ENCODE measurements at regions not wholly inside any gene's neighbourhood (a gene's known extent, or its start where the extent isn't known, plus 50 kb on each side); places are given as distances from the start of the nearest gene placed in this dataset.

DNA sequence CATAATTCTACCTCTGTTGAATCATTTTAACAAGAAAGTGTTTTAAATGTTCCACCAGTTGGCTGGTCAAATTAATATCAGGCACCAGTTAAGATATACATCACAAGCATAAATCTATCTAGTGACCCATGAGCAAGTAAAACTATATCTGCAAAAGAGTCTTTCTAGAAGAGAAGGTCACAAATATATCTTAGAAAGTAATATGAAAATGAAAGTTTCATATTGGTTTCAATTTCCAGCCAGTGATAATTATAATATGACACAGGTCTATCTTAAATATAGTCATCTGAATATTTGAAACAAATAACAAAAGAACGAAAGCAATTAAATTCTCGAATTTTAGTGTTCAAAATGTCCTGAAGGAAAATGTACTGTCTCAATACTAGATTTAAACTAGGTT, 282.5 kb upstream of the KYNU start:
- H3K4me3 ChIP-seq (ENCODE audit: low read depth in 2 of 2, low read length in 2 of 2) = no peak overlapping the region
- no peaks in the 10 kb centered on the region for H3K36me3 ChIP-seq (ENCODE audit: control insufficient read depth, insufficient read depth, low read length)
- BruUV-seq (replicated peaks) = no TSS peak
- ChIA-PET POLR2A (no interaction called here), CTCF (no interaction called here)
- in situ Hi-C loops (cut with HindIII; ENCODE audit: low pct_unique_long_range_greater_than_20kb, low sequenced_read_pairs) (no loop called here), intact Hi-C loops (cut with micrococcal nuclease; ENCODE audit: unreplicated experiment) (loop anchor here (10.0 kb wide), 1 partner anchor 430 kb away; no protein-coding TSS in a partner anchor)
- H3K9me3 ChIP-seq (ENCODE audit: control insufficient read depth, insufficient read depth, low read depth, low read length) = no peaks in the 10 kb centered on the region
- H3K27me3 ChIP-seq (ENCODE audit: control insufficient read depth, insufficient read depth, low read length) = no peaks in the 10 kb centered on the region
- no peak overlapping the region for H3K27ac ChIP-seq (ENCODE audit: low read length)
- H3K4me1 ChIP-seq (ENCODE audit: control insufficient read depth, insufficient read depth, low read length) = no peaks in the 10 kb centered on the region
- ATAC-seq (no peak), DNase-seq (ENCODE audit: low read depth, low spot score) (no peak)
- no peak for TF ChIP-seq SIN3A (IDR thresholded peaks at IDR 0.05; ENCODE audit: borderline replicate concordance, insufficient read depth, low read depth, low read length)
- TF ChIP-seq TCF7L2 (IDR thresholded peaks at IDR 0.05; ENCODE audit: low read depth, low read length) = no peak
- no peak for TF ChIP-seq CTCF (IDR thresholded peaks at IDR 0.05)
- TF ChIP-seq POLR2AphosphoS5 (IDR thresholded peaks at IDR 0.05; ENCODE audit: low read depth, low read length) = no peak

DNA sequence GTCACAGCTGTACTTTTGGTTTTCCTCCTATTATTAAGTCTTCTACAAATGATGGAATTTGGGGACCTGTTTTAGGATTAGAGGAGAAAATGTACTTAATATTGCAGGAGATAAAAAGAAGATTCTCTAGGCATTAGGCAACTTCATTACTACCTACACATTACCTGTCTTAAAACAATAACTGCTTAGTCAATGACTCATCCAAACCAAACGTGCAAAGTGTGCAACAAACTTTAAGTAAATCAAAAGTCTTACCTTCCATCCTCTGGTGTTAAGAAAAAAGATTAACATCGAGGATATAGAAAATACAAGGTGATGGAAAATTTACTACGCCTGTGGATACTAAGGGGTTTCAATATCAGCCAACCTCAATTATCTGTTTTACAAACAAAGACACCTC, 285.3 kb upstream of the KYNU start:
- Histone ChIP-seq H3K36me3 (ENCODE audit: control insufficient read depth, insufficient read depth, low read length) (no peaks in the 10 kb centered on the region), H3K4me1 (ENCODE audit: control insufficient read depth, insufficient read depth, low read length) (no peaks in the 10 kb centered on the region), H3K9me3 (ENCODE audit: control insufficient read depth, insufficient read depth, low read depth, low read length) (no peaks in the 10 kb centered on the region), H3K27me3 (ENCODE audit: control insufficient read depth, insufficient read depth, low read length) (no peaks in the 10 kb centered on the region), H3K4me3 (ENCODE audit: low read depth in 2 of 2, low read length in 2 of 2) (no peak overlapping the region), H3K27ac (ENCODE audit: low read length) (no peak overlapping the region)
- in situ Hi-C loops (cut with HindIII; ENCODE audit: low pct_unique_long_range_greater_than_20kb, low sequenced_read_pairs) (no loop called here), intact Hi-C loops (cut with micrococcal nuclease; ENCODE audit: unreplicated experiment) (loop anchor here (10.0 kb wide), 1 partner anchor 427 kb away; no protein-coding TSS in a partner anchor)
- ChIA-PET POLR2A (no interaction called here), CTCF (no interaction called here)
- BruUV-seq (replicated peaks) = no TSS peak
- TF ChIP-seq, protein P1, sequence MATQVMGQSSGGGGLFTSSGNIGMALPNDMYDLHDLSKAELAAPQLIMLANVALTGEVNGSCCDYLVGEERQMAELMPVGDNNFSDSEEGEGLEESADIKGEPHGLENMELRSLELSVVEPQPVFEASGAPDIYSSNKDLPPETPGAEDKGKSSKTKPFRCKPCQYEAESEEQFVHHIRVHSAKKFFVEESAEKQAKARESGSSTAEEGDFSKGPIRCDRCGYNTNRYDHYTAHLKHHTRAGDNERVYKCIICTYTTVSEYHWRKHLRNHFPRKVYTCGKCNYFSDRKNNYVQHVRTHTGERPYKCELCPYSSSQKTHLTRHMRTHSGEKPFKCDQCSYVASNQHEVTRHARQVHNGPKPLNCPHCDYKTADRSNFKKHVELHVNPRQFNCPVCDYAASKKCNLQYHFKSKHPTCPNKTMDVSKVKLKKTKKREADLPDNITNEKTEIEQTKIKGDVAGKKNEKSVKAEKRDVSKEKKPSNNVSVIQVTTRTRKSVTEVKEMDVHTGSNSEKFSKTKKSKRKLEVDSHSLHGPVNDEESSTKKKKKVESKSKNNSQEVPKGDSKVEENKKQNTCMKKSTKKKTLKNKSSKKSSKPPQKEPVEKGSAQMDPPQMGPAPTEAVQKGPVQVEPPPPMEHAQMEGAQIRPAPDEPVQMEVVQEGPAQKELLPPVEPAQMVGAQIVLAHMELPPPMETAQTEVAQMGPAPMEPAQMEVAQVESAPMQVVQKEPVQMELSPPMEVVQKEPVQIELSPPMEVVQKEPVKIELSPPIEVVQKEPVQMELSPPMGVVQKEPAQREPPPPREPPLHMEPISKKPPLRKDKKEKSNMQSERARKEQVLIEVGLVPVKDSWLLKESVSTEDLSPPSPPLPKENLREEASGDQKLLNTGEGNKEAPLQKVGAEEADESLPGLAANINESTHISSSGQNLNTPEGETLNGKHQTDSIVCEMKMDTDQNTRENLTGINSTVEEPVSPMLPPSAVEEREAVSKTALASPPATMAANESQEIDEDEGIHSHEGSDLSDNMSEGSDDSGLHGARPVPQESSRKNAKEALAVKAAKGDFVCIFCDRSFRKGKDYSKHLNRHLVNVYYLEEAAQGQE (IDR thresholded peaks at IDR 0.05; ENCODE audit: insufficient read depth in 1 of 2, low read depth in 2 of 2, low read length in 1 of 2) = no peak
- TF ChIP-seq POLR2AphosphoS5 (IDR thresholded peaks at IDR 0.05; ENCODE audit: low read depth, low read length) = no peak
- no peak for TF ChIP-seq CTCF (IDR thresholded peaks at IDR 0.05)
- no peak for TF ChIP-seq SIN3A (IDR thresholded peaks at IDR 0.05; ENCODE audit: borderline replicate concordance, insufficient read depth, low read depth, low read length)
- TF ChIP-seq TCF7L2 (IDR thresholded peaks at IDR 0.05; ENCODE audit: low read depth, low read length) = no peak
- ATAC-seq = no peak
- no peak for DNase-seq (ENCODE audit: low read depth, low spot score)
